Umbilical cord (tissue), 1 donor: ENCODE measurements at regions not wholly inside any gene's neighbourhood (a gene's known extent, or its start where the extent isn't known, plus 50 kb on each side); places are given as distances from the start of the nearest gene placed in this dataset.
A peak's percentile ranks its signal among the peaks of the same experiment; 100 is the strongest.
"Not testable (repeated sequence)": the region's sequence is repeated elsewhere in the genome, so short reads cannot be mapped to it uniquely, and the experiment has no call there.

Experiments
- DNase-seq: peaks from one replicate; pipeline ENCODE4 v3.0.0-alpha.2; 2015; ENCODE audit warnings: low spot score

DNA sequence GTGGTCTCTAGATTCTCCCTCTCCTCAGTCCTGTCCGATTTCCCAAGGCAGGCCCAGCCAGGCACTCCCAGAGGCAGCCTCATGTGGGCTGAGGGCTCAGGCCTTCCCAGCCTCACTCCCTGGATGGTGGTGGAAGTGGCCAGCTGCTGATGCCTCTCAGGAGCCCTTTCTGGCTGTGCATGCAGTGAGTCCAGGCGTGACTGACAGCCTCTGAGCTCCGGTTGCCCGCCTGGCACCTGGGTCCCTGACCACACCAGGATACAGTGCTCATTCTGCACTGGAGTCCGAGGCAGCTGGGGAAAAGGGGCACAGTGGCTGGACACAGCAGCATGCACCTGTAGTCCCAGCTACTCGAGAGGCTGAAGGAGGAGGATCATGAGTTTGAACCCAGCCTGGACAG lies 132.6 kb downstream of the CUL2 start:
- DNase-seq: no peak

DNA sequence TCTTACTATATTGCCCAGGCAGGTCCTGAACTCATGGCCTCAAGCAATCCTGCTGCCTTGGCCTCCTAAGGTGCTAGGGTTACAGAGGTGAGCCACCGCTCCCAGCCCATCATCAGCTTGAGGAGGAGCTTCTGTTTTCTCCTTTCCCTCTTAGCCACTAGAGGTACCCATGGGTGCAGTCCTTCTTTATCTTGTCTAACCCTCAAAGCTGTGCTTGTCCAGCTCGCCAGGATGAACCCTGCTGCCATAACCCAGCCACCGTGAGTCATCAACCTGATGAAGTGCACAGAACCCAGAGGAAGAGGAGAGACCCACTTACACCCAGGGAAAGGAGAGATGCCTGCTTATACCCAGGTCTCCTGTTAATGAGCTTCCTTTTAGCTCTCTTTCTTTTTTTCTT lies 133.4 kb downstream of the CUL2 start:
- no peak for DNase-seq

DNA sequence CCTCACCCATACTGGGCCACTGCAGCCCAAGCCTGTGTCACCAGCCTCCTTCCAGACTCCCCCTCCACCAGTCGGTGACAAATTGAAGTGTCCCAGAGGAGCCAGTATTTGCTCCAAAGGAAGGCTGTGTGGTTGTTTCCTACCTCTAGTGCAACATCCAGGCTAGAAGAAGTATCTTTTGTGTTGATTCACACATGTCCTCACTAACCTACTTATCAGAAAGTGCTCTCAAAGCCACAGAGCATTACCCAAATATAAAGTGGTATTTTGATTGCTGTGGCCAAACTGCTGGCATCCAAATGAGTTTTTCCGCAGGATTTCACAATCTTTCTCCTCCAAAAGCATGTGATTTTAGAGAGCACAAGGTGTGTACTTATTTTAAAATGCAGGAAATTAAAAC lies 134.8 kb downstream of the CUL2 start:
- DNase-seq: no peak

DNA sequence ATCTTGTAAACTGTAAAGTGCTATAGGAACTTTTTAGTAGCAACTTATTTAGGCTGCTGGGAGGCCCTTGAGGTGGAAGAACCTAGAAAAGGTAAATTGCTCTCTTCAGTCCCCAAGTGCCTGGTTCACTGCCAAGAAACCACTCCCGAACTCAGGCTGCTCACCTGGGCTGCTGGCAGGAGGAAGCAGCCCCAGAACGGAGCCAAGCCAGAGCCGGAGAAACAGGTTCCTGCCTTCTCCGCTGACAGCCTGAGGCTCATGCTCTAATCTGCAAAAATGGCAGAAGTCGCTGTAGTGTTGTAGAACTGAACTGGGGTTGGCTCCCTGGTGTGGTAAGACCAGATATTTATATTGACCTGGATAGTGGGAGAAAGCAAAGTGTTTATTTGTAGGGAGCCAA lies 136.0 kb downstream of the CUL2 start:
- DNase-seq: peak; percentile 72

DNA sequence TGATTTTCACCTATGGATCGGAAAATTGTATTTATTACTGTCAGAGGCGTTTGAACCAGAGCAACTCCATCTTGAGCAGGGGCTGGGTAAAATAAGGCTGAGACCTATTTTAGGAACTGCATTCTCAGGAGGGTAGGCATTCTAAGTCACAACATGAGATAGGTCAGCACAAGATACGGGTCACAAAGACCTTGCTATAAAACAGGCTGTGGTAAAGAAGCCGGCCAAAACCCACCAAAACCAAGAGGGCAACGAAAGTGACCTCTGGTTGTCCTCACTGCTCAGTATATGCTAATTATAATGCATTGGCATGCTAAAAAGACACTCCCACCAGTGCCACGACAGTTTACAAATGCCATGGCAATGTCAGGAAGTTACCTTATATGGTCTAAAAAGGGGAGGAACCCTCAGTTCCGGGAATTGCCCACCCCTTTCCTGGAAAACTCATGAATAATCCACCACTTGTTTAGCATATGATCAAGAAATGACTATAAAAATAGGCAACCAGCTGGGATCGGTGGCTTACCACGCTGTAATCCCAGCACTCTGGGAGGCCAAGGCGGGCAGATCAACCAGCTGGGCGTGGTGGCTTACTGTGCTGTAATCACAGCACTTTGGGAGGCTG lies 136.3 kb upstream of the PARD3 start:
- not testable (repeated sequence) for DNase-seq

DNA sequence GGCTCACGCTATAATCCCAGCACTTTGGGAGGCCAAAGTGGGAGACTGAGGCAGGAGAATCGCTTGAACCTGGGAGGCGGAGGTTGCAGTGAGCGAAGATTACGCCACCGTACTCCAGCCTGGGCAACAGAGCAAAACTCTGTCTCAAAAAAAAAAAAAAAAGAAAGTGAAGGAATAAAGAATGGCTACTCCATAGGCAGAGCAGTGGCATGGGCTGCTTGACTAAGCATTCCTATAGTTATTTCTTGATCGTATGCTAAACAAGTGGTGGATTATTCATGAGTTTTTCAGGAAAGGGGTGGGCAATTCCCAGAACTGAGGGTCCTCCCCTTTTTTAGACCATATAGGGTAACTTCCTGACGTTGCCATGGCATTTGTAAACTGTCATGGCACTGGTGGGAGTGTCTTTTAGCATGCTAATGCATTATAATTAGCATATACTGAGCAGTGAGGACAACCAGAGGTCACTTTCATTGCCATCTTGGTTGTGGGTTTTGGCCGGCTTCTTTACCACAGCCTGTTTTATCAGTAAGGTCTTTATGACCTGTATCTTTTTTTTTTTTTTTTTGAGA lies 130.9 kb upstream of the PARD3 start:
- DNase-seq: not testable (repeated sequence)

DNA sequence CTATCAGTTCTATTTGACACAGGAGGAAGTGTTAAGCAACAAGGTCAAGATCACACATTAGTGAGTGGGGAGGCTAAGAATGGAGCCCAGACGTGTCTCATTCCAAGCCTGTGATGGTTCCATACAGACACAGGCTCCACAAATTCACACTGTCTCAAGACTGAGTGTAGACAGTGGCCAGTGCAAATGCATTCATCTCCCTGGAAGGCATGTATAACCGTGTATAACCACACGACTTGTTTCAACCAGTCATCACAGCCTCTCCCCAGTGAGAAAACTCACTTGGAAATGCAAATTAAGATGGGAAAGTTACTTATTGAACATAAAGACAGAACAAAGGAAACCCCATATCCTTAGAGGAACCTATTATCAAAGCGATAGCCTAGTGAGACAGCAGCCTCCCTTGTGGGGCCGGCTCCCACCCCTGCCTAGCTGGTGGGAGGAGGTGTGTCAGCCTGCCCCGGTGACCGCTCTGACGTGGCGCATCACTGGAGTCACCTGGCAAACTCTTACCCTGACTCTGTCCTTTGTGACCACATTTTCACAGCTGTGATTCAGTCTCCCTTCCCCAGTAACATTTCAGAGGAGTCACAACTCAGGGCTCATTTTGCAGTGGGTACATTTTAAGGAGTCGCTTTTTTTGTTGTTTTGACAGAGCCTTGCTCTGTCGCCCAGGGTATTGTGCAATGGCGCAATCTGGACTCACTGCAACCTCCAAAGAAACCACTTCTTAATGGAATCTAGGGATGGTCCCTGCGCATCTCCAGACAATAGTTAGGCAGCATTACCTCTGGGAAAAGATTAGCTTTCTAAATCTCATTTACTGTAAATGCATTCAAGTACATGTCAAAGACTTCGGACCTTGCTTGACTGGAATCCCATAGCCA lies 126.6 kb upstream of the PARD3 start:
- DNase-seq: no peak

DNA sequence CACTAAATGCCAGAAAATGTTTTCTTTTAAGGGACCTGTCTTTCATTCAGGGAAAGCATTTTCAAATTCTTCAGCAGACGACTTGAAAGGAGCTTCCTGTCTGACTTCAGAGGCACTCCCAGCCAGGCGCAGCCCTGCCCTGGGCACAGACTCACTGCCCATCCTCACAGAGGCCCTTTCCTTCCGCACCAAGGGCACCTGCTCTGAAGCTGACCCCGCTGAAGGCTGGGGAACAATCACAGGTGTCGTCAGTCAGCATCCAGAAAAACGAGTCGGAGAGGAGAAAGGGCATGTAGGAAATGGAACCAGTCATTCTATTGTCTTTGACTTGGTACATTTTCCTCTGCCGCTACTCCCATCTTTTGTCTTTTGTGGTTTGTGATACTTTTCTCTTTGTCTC lies 125.3 kb upstream of the PARD3 start:
- no peak for DNase-seq

DNA sequence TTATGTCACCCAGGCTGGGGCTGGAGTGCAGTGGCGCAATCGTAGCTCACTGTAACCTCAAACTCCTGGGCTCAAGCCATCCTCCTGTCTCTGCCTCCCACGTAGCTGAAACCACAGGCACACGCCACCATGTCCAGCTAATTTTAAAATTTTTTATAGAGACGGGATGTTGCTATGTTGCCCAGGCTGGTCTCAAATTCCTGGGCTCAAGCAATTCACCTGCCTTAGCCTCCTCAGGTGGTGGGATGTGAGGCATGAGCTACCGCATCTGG lies 123.2 kb upstream of the PARD3 start:
- no peak for DNase-seq

DNA sequence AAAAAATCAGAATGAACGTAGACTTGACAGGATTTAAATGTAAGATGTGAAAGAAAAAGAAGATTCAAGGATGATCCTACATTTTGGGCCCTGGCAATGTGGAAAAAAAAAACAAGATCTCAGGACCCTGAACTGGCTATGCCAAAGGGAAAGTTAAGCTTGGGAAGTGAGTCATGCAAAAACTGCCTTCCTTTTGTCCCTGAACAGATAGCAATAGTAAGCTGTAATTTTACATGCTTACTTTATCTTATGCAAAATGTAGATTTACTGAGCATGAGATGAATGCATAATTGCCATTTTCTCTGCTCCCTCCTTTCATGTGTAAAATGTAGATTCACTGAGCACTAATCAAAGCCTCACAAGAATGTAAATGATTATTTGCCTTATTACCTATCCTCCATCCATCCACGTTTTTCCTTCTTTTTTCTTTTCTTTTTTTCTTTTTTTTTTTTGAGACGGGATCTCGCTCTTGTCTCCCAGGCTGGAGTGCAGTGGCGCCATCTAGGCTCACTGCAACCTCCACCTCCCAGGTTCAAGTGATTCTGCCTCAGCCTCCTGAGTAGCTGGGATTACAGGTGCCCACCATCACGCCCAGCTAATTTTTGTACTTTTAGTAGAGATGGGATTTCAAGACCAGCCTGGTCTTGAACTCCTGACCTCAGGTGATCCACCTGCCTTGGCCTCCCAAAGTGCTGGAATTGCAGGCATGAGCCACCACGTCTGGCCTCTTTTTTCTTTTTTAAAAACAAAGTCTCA lies 122.7 kb upstream of the PARD3 start:
- peak; percentile 68 for DNase-seq

DNA sequence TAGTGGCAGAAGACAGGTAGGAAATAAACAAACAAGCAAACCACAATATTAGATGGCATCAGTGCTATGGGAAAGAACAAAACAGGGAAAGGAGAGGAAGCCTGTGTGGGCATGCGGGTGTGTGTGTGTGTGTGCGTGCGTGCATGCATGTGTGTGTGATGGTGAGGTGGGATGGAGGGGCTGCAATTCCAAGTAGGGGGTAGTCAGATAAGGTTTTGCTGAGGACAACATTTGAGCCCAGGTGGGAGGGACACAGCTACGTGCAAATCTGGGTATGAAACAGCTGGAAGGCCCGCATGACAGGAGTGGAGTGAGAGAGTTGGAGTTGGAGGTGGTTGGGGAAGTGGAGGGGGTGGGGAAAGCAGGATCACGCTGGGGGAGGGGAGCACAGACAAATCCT lies 121.0 kb upstream of the PARD3 start:
- no peak for DNase-seq

DNA sequence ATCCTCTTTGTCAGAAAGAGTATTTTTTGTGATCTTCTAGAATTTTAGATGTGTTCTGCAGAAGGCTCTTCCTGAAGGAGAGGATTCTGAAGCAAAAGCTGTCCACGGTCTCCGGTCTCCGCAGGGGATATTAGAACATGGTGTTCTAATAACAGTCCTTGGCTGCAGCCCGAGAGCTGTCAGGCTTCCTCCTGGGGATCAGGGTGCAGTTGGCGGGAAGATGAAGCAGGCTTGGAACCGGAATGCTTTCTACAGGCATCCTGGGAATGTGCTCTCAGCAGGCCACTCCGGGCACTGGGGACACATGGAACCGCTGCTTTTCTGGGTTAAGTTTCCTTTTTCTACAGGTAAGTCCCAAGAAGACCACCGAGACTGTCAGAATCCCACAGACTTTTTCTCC lies 118.6 kb upstream of the PARD3 start:
- peak; percentile 40 for DNase-seq

DNA sequence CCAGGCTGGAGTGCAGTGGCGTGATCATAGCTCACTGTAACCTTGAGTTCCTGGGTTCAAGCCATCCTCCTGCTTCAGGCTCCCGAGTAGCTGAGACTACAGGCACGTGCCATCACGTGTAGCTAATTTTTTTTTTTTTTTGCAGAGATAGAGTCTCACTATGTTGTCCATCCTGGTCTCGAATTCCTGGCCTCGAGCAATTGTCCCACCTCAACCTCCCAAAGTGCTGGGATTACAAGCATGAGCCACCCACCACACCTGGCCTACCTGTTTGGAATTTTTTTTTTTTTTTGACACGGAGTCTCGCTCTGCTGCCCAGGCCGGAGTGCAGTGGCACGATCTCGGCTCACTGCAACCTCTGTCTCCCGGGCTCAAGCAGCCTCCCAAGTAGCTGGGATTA lies 117.1 kb upstream of the PARD3 start:
- no peak for DNase-seq

DNA sequence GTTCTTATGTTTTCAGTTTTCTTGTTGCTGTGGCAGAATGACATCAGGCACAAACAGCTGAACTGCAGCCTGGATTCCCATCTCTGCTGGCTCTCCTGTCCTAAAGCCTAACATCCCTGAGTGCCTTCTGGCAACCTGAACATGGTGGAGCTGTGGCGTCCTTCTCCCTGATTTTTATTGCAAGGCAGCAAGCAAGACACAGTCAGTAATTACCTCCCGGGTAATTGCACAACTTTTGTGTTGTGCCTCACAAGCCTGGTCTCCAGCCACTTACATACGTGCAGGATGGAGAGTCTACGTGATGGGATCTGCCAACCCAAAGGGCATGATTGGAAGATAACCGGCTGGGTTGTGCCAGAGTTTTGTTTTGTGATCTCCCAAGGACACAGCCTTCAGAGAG lies 116.1 kb upstream of the PARD3 start:
- DNase-seq: no peak

DNA sequence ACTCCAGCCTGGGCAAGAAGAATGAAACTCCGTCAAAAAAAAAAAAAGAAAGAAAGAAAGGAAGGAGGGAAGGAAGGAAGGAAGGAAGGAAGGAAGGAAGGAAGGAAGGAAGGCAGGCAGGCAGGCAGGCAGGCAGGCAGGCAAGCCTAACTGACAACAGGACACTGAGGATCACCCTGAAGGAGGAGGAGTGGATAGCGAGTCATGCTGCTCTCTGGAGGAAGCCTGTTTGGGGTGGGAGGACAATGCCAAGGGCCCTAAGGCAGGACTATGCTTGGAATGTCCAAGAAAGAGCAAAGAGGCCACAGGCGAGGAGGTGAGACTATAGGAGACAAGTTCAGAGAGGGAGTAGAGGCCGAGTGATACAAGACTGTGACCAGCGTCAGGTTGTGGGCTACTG lies 107.0 kb upstream of the PARD3 start:
- DNase-seq: no peak

DNA sequence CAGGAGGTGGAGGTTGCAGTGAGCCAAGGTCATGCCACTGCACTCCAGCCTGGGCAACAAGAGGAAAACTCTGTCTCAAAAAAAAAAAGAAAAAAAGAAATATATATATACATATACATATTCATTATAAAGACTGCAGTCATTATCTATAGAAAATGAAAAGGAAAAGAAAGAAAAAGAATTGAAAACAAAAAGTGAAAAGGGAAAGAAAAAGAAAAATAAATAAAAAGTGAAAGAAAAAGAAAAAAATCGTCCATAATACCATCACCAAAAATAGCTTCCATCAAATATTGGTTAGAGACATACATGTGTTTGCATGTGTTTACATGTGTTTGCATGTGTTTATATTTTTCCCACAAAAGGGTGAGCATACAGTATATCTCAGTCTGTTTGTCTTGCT lies 105.5 kb upstream of the PARD3 start:
- no peak for DNase-seq

DNA sequence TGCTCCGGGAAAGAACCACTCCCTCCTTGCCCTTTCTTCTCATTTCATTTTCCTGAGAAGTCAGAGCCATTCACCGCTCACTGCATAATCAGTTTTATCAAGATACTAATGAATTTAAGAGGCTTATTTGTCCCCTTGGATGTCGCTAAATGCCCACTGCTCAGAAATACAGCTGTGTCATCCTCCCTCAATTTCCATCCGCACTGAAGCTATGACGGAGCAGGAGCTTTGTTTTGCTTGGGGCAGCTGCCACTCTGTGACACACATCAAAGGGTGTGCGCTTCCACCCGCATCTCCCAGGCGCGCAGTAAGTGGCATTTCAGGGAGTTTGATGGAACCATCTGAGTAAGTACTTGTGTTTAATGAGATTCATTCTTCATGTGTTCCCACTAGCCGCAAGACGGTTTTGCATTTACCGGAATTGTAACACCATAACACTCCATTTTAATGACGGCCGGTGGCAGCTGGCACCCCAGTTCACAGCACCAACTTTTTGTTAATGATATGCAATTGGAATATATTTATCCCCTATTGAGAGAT lies 103.8 kb upstream of the PARD3 start:
- no peak for DNase-seq

DNA sequence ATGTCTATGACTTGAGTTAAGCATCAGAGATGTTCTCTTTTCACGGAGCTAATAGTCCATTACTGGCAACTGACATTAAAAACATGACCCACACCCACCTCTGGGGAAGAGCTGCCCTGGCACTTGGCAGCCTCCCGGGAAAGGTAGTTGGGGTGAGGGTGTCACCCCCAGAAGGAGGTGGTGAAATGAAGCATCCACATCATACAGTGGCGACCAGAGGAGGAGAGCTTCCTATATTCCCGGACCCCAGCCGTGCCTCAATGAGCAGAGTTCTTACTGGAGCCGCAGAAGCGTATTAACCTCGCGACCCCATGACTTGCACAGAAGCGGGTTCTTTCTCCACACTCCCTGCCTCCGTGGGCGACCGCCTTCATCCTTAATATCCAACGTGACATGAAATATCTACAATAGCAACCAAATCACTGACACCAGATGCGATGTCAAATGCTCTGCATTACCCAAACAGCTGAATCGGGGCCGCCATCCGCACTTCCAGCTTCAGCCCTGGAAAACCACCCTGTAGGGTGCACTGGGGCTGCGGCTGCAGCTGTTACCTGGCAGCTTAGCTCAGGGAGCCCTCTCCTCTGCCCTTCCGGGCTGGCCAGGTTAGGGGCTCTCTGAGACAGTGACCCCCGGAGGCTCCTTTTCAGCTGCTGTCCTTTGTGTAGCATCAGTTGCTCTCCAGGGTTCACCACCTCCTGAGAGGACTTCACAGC lies 103.1 kb upstream of the PARD3 start:
- no peak for DNase-seq

DNA sequence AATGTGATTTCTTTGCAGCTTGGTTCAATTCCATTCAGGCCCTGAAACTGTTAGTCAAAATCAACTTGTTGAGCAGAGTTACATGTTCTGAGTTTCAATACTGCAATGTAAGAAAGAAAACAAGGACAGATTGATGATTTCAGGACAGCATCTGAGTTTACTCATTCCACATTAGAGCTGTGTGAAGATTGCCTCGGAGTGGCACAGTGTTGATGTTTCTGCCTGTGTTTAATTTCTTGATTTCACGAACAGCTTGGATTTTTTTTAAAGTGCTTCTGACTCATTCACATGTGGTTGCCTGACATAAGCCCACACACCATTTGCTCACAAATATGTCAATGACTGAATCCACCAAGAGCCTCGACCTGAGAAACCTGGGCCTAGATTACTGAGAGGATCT lies 101.2 kb upstream of the PARD3 start:
- DNase-seq: no peak

DNA sequence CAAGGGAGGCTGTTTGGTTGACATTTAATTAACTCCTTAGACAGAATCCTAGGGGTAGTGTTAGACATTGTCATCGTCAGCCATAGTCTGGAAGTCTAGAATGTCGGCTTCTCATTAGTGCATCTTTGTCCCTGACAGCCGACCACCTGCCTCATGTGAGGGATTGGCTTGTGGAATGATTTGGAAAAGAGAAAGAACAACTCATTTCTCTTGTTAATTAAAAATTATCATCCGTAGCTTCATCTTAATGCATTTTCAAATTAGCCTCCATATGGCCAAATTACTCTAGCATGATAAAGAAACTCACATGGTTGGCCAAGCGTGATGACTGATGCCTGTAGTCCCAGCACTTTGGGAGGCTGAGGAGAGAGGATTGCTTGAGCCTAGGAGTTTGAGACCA lies 97.7 kb upstream of the PARD3 start:
- DNase-seq: no peak

DNA sequence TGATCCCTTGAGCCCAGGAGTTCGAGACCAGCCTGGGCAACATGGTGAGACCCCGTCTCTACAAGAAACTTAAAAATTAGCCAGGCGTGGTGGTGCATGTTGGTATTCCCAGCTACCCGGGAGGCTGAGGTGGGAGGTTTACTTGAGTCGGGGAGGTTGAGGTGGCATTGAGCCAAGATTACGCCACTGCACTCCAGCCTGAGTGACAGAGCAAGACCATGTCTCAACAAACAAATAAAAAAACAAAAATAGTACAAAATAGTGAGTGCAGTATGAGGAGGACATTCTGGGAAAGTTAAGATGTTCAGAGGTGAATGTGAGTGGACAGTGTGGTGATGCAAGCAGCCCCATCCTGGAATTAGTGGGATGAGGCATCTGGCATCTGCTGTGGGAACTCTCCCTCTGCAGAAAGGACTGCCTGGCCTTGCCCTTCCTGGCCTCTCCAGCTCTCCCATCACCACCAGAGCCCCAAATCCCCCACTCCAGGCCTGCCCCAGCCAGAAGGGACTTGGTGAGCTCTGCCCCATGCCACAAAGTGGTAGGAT lies 96.6 kb upstream of the PARD3 start:
- no peak for DNase-seq
